Heart left ventricle (tissue), 13 donors: ENCODE measurements at regions not wholly inside any gene's neighbourhood (a gene's known extent, or its start where the extent isn't known, plus 50 kb on each side); places are given as distances from the start of the nearest gene placed in this dataset.

ENCODE experiments used
- POLR2A ChIP-seq, 2 donors: fragments of 450-650 bp; IDR thresholded peaks; one replicate each; pipeline ENCODE4 v1.6.1; 2017; ENCODE audit warnings: antibody characterized with exemption in 2 of 2, mild to moderate bottlenecking in 2 of 2, moderate library complexity in 2 of 2
- TF ChIP-seq, protein P1 (sequence below), 12 donors: fragments of 200-600 bp; sonication (generic) in 4 of 12; IDR thresholded peaks; one replicate each; pipeline versions ENCODE4 v1.5.0 to v1.8.0; 2018 to 2022; ENCODE audit warnings: antibody characterized with exemption in 12 of 12, mild to moderate bottlenecking in 5 of 12
- donor health status: ischemic (EF 13 %, LVEDD 7.1; RV severe dilation, severe dysfunction).
- donor health status: DM: no; HTN: yes; CAD: no.
- donor health status: DM: no; HTN: no; CAD: no.
- donor health status: ischemic (EF 25% LVEDD 6.9; RV normal size, moderate dysfunction).
- donor health status: ischemic (EF 25% LVEDD 5.7; RV mildly dilated, moderate dysfunction).
- donor health status: ischemic (EF 35%, LVEDD 5.7; RV mildly dilated, moderate dysfunction).
- donor health status: nonischemic (EF 11% LVEDD 7.7; RV severe dilation, severe dysfunction).
- donor health status: DM: yes; HTN: yes; CAD: no.
- donor health status: PGD.
- donor health status: ischemic (EF 29% LVEDD 5.4; RV normal size, mild dysfunction).
- donor health status: nonischemic (EF 23%, LVEDD 6.1; RV moderate dilation, normal function).

DNA sequence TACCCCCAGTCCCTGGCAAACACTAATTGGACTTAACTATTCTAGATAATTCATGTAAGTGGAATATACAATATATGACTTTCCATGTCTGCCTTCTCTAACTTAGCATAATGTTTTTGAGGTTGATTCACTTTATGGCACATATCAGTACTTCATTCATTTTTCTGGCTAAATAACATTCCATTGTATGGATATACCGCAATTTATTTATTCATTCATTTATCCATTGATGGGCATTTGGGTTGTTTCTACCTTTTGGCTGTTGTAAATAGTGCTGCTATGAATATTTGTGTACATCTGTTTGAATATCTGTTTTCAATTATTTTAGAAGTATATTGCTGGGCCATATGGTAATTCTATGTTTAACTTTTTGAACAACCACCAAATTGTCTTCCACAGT, 616.3 kb downstream of the UTRN start:
- TF ChIP-seq, protein P1, sequence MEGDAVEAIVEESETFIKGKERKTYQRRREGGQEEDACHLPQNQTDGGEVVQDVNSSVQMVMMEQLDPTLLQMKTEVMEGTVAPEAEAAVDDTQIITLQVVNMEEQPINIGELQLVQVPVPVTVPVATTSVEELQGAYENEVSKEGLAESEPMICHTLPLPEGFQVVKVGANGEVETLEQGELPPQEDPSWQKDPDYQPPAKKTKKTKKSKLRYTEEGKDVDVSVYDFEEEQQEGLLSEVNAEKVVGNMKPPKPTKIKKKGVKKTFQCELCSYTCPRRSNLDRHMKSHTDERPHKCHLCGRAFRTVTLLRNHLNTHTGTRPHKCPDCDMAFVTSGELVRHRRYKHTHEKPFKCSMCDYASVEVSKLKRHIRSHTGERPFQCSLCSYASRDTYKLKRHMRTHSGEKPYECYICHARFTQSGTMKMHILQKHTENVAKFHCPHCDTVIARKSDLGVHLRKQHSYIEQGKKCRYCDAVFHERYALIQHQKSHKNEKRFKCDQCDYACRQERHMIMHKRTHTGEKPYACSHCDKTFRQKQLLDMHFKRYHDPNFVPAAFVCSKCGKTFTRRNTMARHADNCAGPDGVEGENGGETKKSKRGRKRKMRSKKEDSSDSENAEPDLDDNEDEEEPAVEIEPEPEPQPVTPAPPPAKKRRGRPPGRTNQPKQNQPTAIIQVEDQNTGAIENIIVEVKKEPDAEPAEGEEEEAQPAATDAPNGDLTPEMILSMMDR (IDR thresholded peaks at IDR 0.05) = no peak
- no peak for TF ChIP-seq POLR2A (IDR thresholded peaks at IDR 0.05)
